WTC11 (cell line): ENCODE measurements at regions not wholly inside any gene's neighbourhood (a gene's known extent, or its start where the extent isn't known, plus 50 kb on each side); places are given as distances from the start of the nearest gene placed in this dataset.

ENCODE experiments used
- ATF3 ChIP-seq: sonication (generic); formaldehyde crosslinking; conservative IDR thresholded peaks from 2 replicates; pipeline ENCODE4 v1.8.1; 2022; ENCODE audit warnings: mild to moderate bottlenecking, missing genetic modification reagents
- CTCF ChIP-seq: fragments of 200-600 bp; IDR thresholded peaks from 2 replicates; pipeline ENCODE4 v1.8.0; 2022; ENCODE audit warnings: antibody characterized with exemption
- ELF4 ChIP-seq: sonication (generic); formaldehyde crosslinking; IDR thresholded peaks from 2 replicates; pipeline ENCODE4 v1.8.1; 2022; ENCODE audit warnings: low read depth, mild to moderate bottlenecking, moderate library complexity, missing genetic modification reagents
- IRF2 ChIP-seq: sonication (generic); formaldehyde crosslinking; IDR thresholded peaks from 2 replicates; pipeline ENCODE4 v1.8.0; 2022; ENCODE audit warnings: low read depth, missing genetic modification reagents, borderline replicate concordance
- NR2C2 ChIP-seq: sonication (generic); formaldehyde crosslinking; IDR thresholded peaks from 2 replicates; pipeline ENCODE4 v1.8.0; 2022; ENCODE audit warnings: mild to moderate bottlenecking, missing genetic modification reagents
- PRRX2 ChIP-seq: fragments of 250-450 bp; sonication (Bioruptor Pico); IDR thresholded peaks from 2 replicates; pipeline ENCODE4 v1.8.0; 2021; ENCODE audit warnings: mild to moderate bottlenecking
- ZBTB43 ChIP-seq: sonication (generic); formaldehyde crosslinking; IDR thresholded peaks from 2 replicates; pipeline ENCODE4 v1.8.1; 2023; ENCODE audit warnings: mild to moderate bottlenecking, missing genetic modification reagents
- ZNF423 ChIP-seq: fragments of 250-450 bp; sonication (Bioruptor Pico); IDR thresholded peaks from 2 replicates; pipeline ENCODE4 v2.1.2; 2022; ENCODE audit warnings: mild to moderate bottlenecking, moderate library complexity
- ZNF512 ChIP-seq: sonication (generic); formaldehyde crosslinking; IDR thresholded peaks from 2 replicates; pipeline ENCODE4 v1.8.1; 2022; ENCODE audit warnings: missing genetic modification reagents, borderline replicate concordance
- ZSCAN18 ChIP-seq: fragments of 250-450 bp; sonication (Bioruptor Pico); IDR thresholded peaks from 2 replicates; pipeline ENCODE4 v2.1.2; 2022; ENCODE audit warnings: mild to moderate bottlenecking, moderate library complexity

GRCh38 chr6:90637320-90637719 lies 50.4 kb upstream of the MAP3K7 start:
- TF ChIP-seq ELF4 = no peak
- TF ChIP-seq ZNF512 (CRISPR knock-in tag) = no peak
- TF ChIP-seq CTCF = no peak
- no peak for TF ChIP-seq ATF3 (CRISPR knock-in tag)
- TF ChIP-seq IRF2 = no peak
- TF ChIP-seq ZBTB43 (CRISPR knock-in tag) = no peak
- no peak for TF ChIP-seq PRRX2 (CRISPR knock-in tag)
- no peak for TF ChIP-seq ZNF423 (CRISPR knock-in tag)
- no peak for TF ChIP-seq NR2C2 (CRISPR knock-in tag)
- no peak for TF ChIP-seq ZSCAN18 (CRISPR knock-in tag)
